Astrocyte (in vitro differentiated cells and primary cell): ENCODE measurements at regions not wholly inside any gene's neighbourhood (a gene's known extent, or its start where the extent isn't known, plus 50 kb on each side); places are given as distances from the start of the nearest gene placed in this dataset.

ENCODE experiments used
- DNase-seq: peaks from one replicate; pipeline ENCODE4 v3.0.0-alpha.2; 2010; ENCODE audit warnings: low read depth
- FAIRE-seq: peaks from 2 replicates; lab custom pipeline; 2011; peaks lifted over from hg19 to GRCh38; lab: Jason Lieb, UNC
- H2AFZ ChIP-seq: 2 replicates; pipeline ENCODE4 v1.6.0; 2012; ENCODE audit warnings: low read depth, low read length, inconsistent platforms
- H3K27ac ChIP-seq: 2 replicates; pipeline ENCODE4 v1.5.1; 2011; ENCODE audit warnings: low read depth, low read length, inconsistent platforms
- H3K27me3 ChIP-seq: 2 replicates; pipeline ENCODE4 v1.6.0; 2011; ENCODE audit warnings: low read length, inconsistent platforms; ENCODE audit not compliant: insufficient read depth
- H3K36me3 ChIP-seq: 2 replicates; pipeline ENCODE4 v1.5.1; 2011; ENCODE audit warnings: low read length, inconsistent platforms; ENCODE audit not compliant: insufficient read depth
- H3K4me1 ChIP-seq: 2 replicates; pipeline ENCODE4 v1.5.1; 2011; ENCODE audit warnings: low read length, inconsistent platforms; ENCODE audit not compliant: insufficient read depth
- H3K4me2 ChIP-seq: 2 replicates; pipeline ENCODE4 v1.6.0; 2012; ENCODE audit warnings: low read length, inconsistent platforms
- H3K4me3 ChIP-seq: 2 replicates; pipeline ENCODE4 v1.5.1; 2011; ENCODE audit warnings: low read depth, mild to moderate bottlenecking, low read length, inconsistent platforms; ENCODE audit not compliant: insufficient read depth
- H3K79me2 ChIP-seq: 2 replicates; pipeline ENCODE4 v1.6.0; 2012; ENCODE audit warnings: mild to moderate bottlenecking, low read length, inconsistent platforms; ENCODE audit not compliant: insufficient read depth
- H3K9ac ChIP-seq: 2 replicates; pipeline ENCODE4 v1.6.0; 2012; ENCODE audit warnings: mild to moderate bottlenecking, low read length, inconsistent platforms
- H3K9me3 ChIP-seq: 2 replicates; pipeline ENCODE4 v1.5.1; 2012; ENCODE audit warnings: low read depth, mild to moderate bottlenecking, low read length, inconsistent platforms; ENCODE audit not compliant: insufficient read depth
- H4K20me1 ChIP-seq: 2 replicates; pipeline ENCODE4 v1.6.0; 2012; ENCODE audit warnings: low read length, inconsistent platforms; ENCODE audit not compliant: insufficient read depth
- H3K27ac Mint-ChIP-seq: one replicate; pipeline ENCODE4 v1.8.0; 2021; ENCODE audit warnings: mild to moderate bottlenecking, mixed read lengths; ENCODE audit not compliant: unreplicated experiment
- H3K27me3 Mint-ChIP-seq: one replicate; pipeline ENCODE4 v1.8.0; 2021; ENCODE audit warnings: low read depth, mixed read lengths; ENCODE audit not compliant: unreplicated experiment
- H3K36me3 Mint-ChIP-seq: one replicate; pipeline ENCODE4 v1.8.0; 2021; ENCODE audit warnings: low read depth, mixed read lengths; ENCODE audit not compliant: unreplicated experiment
- H3K4me1 Mint-ChIP-seq: one replicate; pipeline ENCODE4 v1.8.0; 2021; ENCODE audit warnings: low read depth, mixed read lengths; ENCODE audit not compliant: unreplicated experiment
- H3K4me3 Mint-ChIP-seq: one replicate; pipeline ENCODE4 v1.8.0; 2021; ENCODE audit warnings: mild to moderate bottlenecking, moderate library complexity, mixed read lengths; ENCODE audit not compliant: unreplicated experiment
- H3K9me3 Mint-ChIP-seq: one replicate; pipeline ENCODE4 v1.8.0; 2021; ENCODE audit warnings: mild to moderate bottlenecking, mixed read lengths; ENCODE audit not compliant: unreplicated experiment
- CTCF ChIP-seq: IDR thresholded peaks from 2 replicates; pipeline ENCODE4 v1.5.1; 2011; ENCODE audit warnings: low read depth, mild to moderate bottlenecking, inconsistent platforms, low read length, moderate library complexity; ENCODE audit not compliant: insufficient read depth
- EZH2 ChIP-seq: IDR thresholded peaks from 2 replicates; pipeline ENCODE4 v1.6.1; 2012; ENCODE audit warnings: mild to moderate bottlenecking, low read length, inconsistent platforms; ENCODE audit not compliant: insufficient read depth

- no peaks in the 10 kb centered on the region for H3K9me3 Mint-ChIP-seq
- H3K9ac ChIP-seq: peak overlapping the region; percentile 49
- H3K27me3 ChIP-seq: peaks cover 18% of the 10 kb centered on the region
- no peaks in the 10 kb centered on the region for H3K9me3 ChIP-seq
- H3K4me3 ChIP-seq: peak overlapping the region; percentile 70
- TF ChIP-seq EZH2 (no peak), CTCF (no peak)
- DNase-seq (no peak), FAIRE-seq (no peak)
- no peak overlapping the region for H3K27ac Mint-ChIP-seq
- peaks cover 5% of the 10 kb centered on the region for H3K4me1 Mint-ChIP-seq
- no peaks in the 10 kb centered on the region for H3K79me2 ChIP-seq
- peaks cover 13% of the 10 kb centered on the region for H3K4me1 ChIP-seq
- H3K36me3 Mint-ChIP-seq: no peaks in the 10 kb centered on the region
- H3K27me3 Mint-ChIP-seq: peaks cover 50% of the 10 kb centered on the region
- H3K36me3 ChIP-seq: no peaks in the 10 kb centered on the region
- peak overlapping the region; percentile 100 for H3K4me2 ChIP-seq
- H3K4me3 Mint-ChIP-seq: peak overlapping the region; percentile 91
- peak overlapping the region; percentile 94 for H2AFZ ChIP-seq
- H3K27ac ChIP-seq: no peak overlapping the region
- H4K20me1 ChIP-seq: peaks cover 4% of the 10 kb centered on the region
These were observed 62.0 kb upstream of the EPB41L1 start for GRCh38 chr20:36092398-36093024.

GRCh38 chr20:36093025-36093803 lies 61.3 kb upstream of the EPB41L1 start:
- Histone ChIP-seq H4K20me1 (peaks cover 4% of the 10 kb centered on the region), H3K9ac (peak overlapping the region; percentile 49), H3K4me2 (peak overlapping the region; percentile 100), H3K27me3 (peaks cover 18% of the 10 kb centered on the region), H3K9me3 (no peaks in the 10 kb centered on the region), H2AFZ (peak overlapping the region; percentile 94), H3K4me1 (peaks cover 20% of the 10 kb centered on the region), H3K4me3 (peak overlapping the region; percentile 70), H3K27ac (no peak overlapping the region), H3K36me3 (no peaks in the 10 kb centered on the region), H3K79me2 (no peaks in the 10 kb centered on the region)
- TF ChIP-seq EZH2: peak; percentile 92
- TF ChIP-seq CTCF: no peak
- DNase-seq (no peak), FAIRE-seq (no peak)
- Mint-ChIP-seq H3K4me3 (peak overlapping the region; percentile 91), H3K27ac (no peak overlapping the region), H3K27me3 (peaks cover 50% of the 10 kb centered on the region), H3K4me1 (peaks cover 10% of the 10 kb centered on the region), H3K36me3 (no peaks in the 10 kb centered on the region), H3K9me3 (no peaks in the 10 kb centered on the region)

GRCh38 chr20:36093804-36094145 lies 60.8 kb upstream of the EPB41L1 start:
- no peak for FAIRE-seq
- H3K27me3 Mint-ChIP-seq: peaks cover 54% of the 10 kb centered on the region
- peaks cover 4% of the 10 kb centered on the region for H4K20me1 ChIP-seq
- H3K4me3 ChIP-seq: peak overlapping the region; percentile 70
- no peak overlapping the region for H3K27ac Mint-ChIP-seq
- no peaks in the 10 kb centered on the region for H3K9me3 Mint-ChIP-seq
- H3K9ac ChIP-seq: peak overlapping the region; percentile 49
- no peaks in the 10 kb centered on the region for H3K36me3 Mint-ChIP-seq
- no peak overlapping the region for H3K27ac ChIP-seq
- peaks cover 21% of the 10 kb centered on the region for H3K4me1 ChIP-seq
- peak overlapping the region; percentile 67 for H3K4me3 Mint-ChIP-seq
- no peak for TF ChIP-seq EZH2
- no peak for TF ChIP-seq CTCF
- H3K27me3 ChIP-seq: peaks cover 16% of the 10 kb centered on the region
- H3K4me1 Mint-ChIP-seq: peaks cover 14% of the 10 kb centered on the region
- H3K79me2 ChIP-seq: no peaks in the 10 kb centered on the region
- H3K36me3 ChIP-seq: no peaks in the 10 kb centered on the region
- peak overlapping the region; percentile 100 for H3K4me2 ChIP-seq
- no peaks in the 10 kb centered on the region for H3K9me3 ChIP-seq
- H2AFZ ChIP-seq: peak overlapping the region; percentile 94
- DNase-seq: no peak
